A673 (cell line): ENCODE measurements at regions not wholly inside any gene's neighbourhood (a gene's known extent, or its start where the extent isn't known, plus 50 kb on each side); places are given as distances from the start of the nearest gene placed in this dataset.

ENCODE experiments used
- EZH2 ChIP-seq: fragments of 200-600 bp; sonication (generic); IDR thresholded peaks from 2 replicates; pipeline ENCODE4 v1.6.1; 2017; ENCODE audit warnings: borderline replicate concordance, low read depth, mild to moderate bottlenecking, mixed read lengths, antibody characterized with exemption, low read length; ENCODE audit not compliant: poor library complexity, severe bottlenecking
- TF ChIP-seq, protein P1 (sequence below): fragments of 300-800, 200-600 bp; sonication (generic); conservative IDR thresholded peaks from 2 replicates; pipeline ENCODE4 v1.5.1; 2017; ENCODE audit warnings: low read depth, mild to moderate bottlenecking, antibody characterized with exemption, low read length, moderate library complexity, mixed read lengths

DNA sequence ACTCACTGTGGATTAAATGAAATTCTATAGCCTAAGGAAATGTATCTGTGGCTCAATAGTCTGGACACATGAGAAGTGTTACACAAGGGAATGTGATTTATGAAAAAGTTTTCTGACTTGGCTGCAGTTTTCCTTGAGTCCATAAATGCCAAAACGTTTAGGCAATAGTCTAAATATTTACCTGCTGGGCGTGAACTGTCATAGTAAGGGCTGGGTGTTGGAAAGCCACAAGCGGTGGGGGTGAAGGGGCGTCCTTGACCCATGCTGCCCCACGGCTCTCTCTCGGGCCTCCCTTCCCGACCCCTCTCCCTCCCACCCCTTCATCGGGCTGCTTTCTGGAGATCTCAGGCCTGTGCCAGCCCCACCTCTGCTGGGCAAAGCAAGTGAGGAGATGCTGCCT lies 223.7 kb downstream of the BUB3 start:
- no peak for TF ChIP-seq EZH2
- TF ChIP-seq, protein P1, sequence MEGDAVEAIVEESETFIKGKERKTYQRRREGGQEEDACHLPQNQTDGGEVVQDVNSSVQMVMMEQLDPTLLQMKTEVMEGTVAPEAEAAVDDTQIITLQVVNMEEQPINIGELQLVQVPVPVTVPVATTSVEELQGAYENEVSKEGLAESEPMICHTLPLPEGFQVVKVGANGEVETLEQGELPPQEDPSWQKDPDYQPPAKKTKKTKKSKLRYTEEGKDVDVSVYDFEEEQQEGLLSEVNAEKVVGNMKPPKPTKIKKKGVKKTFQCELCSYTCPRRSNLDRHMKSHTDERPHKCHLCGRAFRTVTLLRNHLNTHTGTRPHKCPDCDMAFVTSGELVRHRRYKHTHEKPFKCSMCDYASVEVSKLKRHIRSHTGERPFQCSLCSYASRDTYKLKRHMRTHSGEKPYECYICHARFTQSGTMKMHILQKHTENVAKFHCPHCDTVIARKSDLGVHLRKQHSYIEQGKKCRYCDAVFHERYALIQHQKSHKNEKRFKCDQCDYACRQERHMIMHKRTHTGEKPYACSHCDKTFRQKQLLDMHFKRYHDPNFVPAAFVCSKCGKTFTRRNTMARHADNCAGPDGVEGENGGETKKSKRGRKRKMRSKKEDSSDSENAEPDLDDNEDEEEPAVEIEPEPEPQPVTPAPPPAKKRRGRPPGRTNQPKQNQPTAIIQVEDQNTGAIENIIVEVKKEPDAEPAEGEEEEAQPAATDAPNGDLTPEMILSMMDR: no peak
